WTC11 (cell line): ENCODE measurements at regions not wholly inside any gene's neighbourhood (a gene's known extent, or its start where the extent isn't known, plus 50 kb on each side); places are given as distances from the start of the nearest gene placed in this dataset.

Source experiments
- ATAC-seq: fragments of 200-7000 bp; cut with Tn5 transposase; 2 replicates; pipeline ENCODE4 v1.10.0; 2021; ENCODE audit warnings: mild to moderate bottlenecking, moderate library complexity
- CTCF ChIA-PET: fragments of 300-600 bp; sonication (Branson Sonifier 250); formaldehyde crosslinking; loops from one replicate; lab custom pipeline; 2021; ENCODE audit warnings: antibody characterized with exemption; lab: Charles Lee
- POLR2A ChIA-PET: fragments of 350-600 bp; sonication (Branson Sonifier 250); formaldehyde crosslinking; loops from one replicate; lab custom pipeline; 2021; ENCODE audit warnings: antibody characterized with exemption; lab: Charles Lee
- DNase-seq: peaks from one replicate; pipeline ENCODE4 v3.0.0; 2021; ENCODE audit warnings: low spot score
- H3K27ac Mint-ChIP-seq: 2 replicates; pipeline ENCODE4 v1.8.0; 2021; ENCODE audit warnings: mixed read lengths
- H3K27me3 Mint-ChIP-seq: 2 replicates; pipeline ENCODE4 v1.8.0; 2021; ENCODE audit warnings: low read depth, mild to moderate bottlenecking, moderate library complexity, mixed read lengths
- H3K36me3 Mint-ChIP-seq: 2 replicates; pipeline ENCODE4 v1.8.0; 2021; ENCODE audit warnings: mixed read lengths
- H3K4me1 Mint-ChIP-seq: 2 replicates; pipeline ENCODE4 v1.8.0; 2022; ENCODE audit warnings: mixed read lengths
- H3K4me3 Mint-ChIP-seq: 2 replicates; pipeline ENCODE4 v1.8.0; 2021; ENCODE audit warnings: mild to moderate bottlenecking, moderate library complexity, mixed read lengths
- H3K9me3 Mint-ChIP-seq: 2 replicates; pipeline ENCODE4 v1.8.0; 2021; ENCODE audit warnings: mixed read lengths
- ATF6 ChIP-seq: sonication (generic); formaldehyde crosslinking; IDR thresholded peaks from 2 replicates; pipeline ENCODE4 v1.8.1; 2023; ENCODE audit warnings: mild to moderate bottlenecking, missing genetic modification reagents
- ESRRA ChIP-seq: sonication (generic); formaldehyde crosslinking; IDR thresholded peaks from 2 replicates; pipeline ENCODE4 v1.8.1; 2022; ENCODE audit warnings: mild to moderate bottlenecking, missing genetic modification reagents, borderline replicate concordance
- FOXK1 ChIP-seq: sonication (generic); formaldehyde crosslinking; IDR thresholded peaks from 2 replicates; pipeline ENCODE4 v1.8.0; 2022; ENCODE audit warnings: mild to moderate bottlenecking, moderate library complexity, missing genetic modification reagents
- FOXP1 ChIP-seq: sonication (generic); formaldehyde crosslinking; IDR thresholded peaks from 2 replicates; pipeline ENCODE4 v1.8.0; 2022; ENCODE audit warnings: missing genetic modification reagents, mild to moderate bottlenecking, moderate library complexity, borderline replicate concordance
- IRF1 ChIP-seq: sonication (generic); formaldehyde crosslinking; IDR thresholded peaks from 2 replicates; pipeline ENCODE4 v1.8.0; 2023; ENCODE audit warnings: missing genetic modification reagents
- JAZF1 ChIP-seq: fragments of 250-450 bp; sonication (Bioruptor Pico); IDR thresholded peaks from 2 replicates; pipeline ENCODE4 v1.9.0; 2021; ENCODE audit warnings: moderate library complexity, mild to moderate bottlenecking, inconsistent platforms
- NR1H2 ChIP-seq: sonication (generic); formaldehyde crosslinking; IDR thresholded peaks from 2 replicates; pipeline ENCODE4 v1.9.0; 2021; ENCODE audit warnings: mild to moderate bottlenecking, moderate library complexity, missing genetic modification reagents
- OVOL2 ChIP-seq: fragments of 250-450 bp; sonication (Bioruptor Pico); IDR thresholded peaks from 2 replicates; pipeline ENCODE4 v1.9.0; 2021; ENCODE audit warnings: mild to moderate bottlenecking, borderline replicate concordance
- PRRX2 ChIP-seq: fragments of 250-450 bp; sonication (Bioruptor Pico); IDR thresholded peaks from 2 replicates; pipeline ENCODE4 v1.8.0; 2021; ENCODE audit warnings: mild to moderate bottlenecking
- SOX15 ChIP-seq: fragments of 250-450 bp; sonication (Bioruptor Pico); IDR thresholded peaks from 2 replicates; pipeline ENCODE4 v1.9.0; 2021; ENCODE audit warnings: mild to moderate bottlenecking
- STAT6 ChIP-seq: sonication (generic); formaldehyde crosslinking; conservative IDR thresholded peaks from 2 replicates; pipeline ENCODE4 v1.8.1; 2023; ENCODE audit warnings: mild to moderate bottlenecking, low read depth, missing genetic modification reagents, moderate library complexity
- ZBTB21 ChIP-seq: sonication (generic); formaldehyde crosslinking; IDR thresholded peaks from 2 replicates; pipeline ENCODE4 v1.8.1; 2023; ENCODE audit warnings: mild to moderate bottlenecking, missing genetic modification reagents, borderline replicate concordance
- ZNF138 ChIP-seq: sonication (generic); formaldehyde crosslinking; conservative IDR thresholded peaks from 2 replicates; pipeline ENCODE4 v1.8.1; 2022; ENCODE audit warnings: mild to moderate bottlenecking, moderate library complexity, missing genetic modification reagents
- ZNF263 ChIP-seq: sonication (generic); formaldehyde crosslinking; IDR thresholded peaks from 2 replicates; pipeline ENCODE4 v1.8.1; 2022; ENCODE audit warnings: low read depth, mild to moderate bottlenecking, moderate library complexity, missing genetic modification reagents
- ZNF317 ChIP-seq: sonication (generic); formaldehyde crosslinking; IDR thresholded peaks from 2 replicates; pipeline ENCODE4 v1.8.1; 2023; ENCODE audit warnings: low read depth, mild to moderate bottlenecking, moderate library complexity, missing genetic modification reagents, borderline replicate concordance
- ZNF423 ChIP-seq: fragments of 250-450 bp; sonication (Bioruptor Pico); IDR thresholded peaks from 2 replicates; pipeline ENCODE4 v2.1.2; 2022; ENCODE audit warnings: mild to moderate bottlenecking, moderate library complexity
- ZNF532 ChIP-seq: fragments of 250-450 bp; sonication (Bioruptor Pico); IDR thresholded peaks from 2 replicates; pipeline ENCODE4 v1.9.0; 2021; ENCODE audit warnings: mild to moderate bottlenecking, borderline replicate concordance
- ZSCAN18 ChIP-seq: fragments of 250-450 bp; sonication (Bioruptor Pico); IDR thresholded peaks from 2 replicates; pipeline ENCODE4 v2.1.2; 2022; ENCODE audit warnings: mild to moderate bottlenecking, moderate library complexity

- no peak for TF ChIP-seq ATF6
These were observed 77.8 kb downstream of the RWDD3 start (continued) for GRCh38 chr1:95311762-95312161.

- Mint-ChIP-seq H3K27me3 (no peaks in the 10 kb centered on the region), H3K4me3 (no peak overlapping the region), H3K9me3 (peaks cover 7% of the 10 kb centered on the region), H3K4me1 (peaks cover 39% of the 10 kb centered on the region)
- CTCF ChIA-PET: no interaction called here
- ATAC-seq: no peak
- TF ChIP-seq PRRX2 (no peak), FOXK1 (CRISPR knock-in tag) (no peak), FOXP1 (CRISPR knock-in tag) (no peak), NR1H2 (CRISPR knock-in tag) (no peak), IRF1 (no peak), ESRRA (CRISPR knock-in tag) (no peak), JAZF1 (CRISPR knock-in tag) (no peak), ZNF138 (CRISPR knock-in tag) (no peak), ATF6 (no peak), ZNF263 (no peak), ZNF532 (CRISPR knock-in tag) (no peak), ZNF423 (CRISPR knock-in tag) (no peak), SOX15 (no peak), ZSCAN18 (no peak), STAT6 (no peak), OVOL2 (CRISPR knock-in tag) (no peak), ZBTB21 (CRISPR knock-in tag) (no peak), ZNF317 (CRISPR knock-in tag) (no peak)
- TF ChIP-seq, all 79 proteins: peak for 0
- Mint-ChIP-seq H3K27ac (no peak overlapping the region), H3K36me3 (no peaks in the 10 kb centered on the region)
- POLR2A ChIA-PET: no interaction called here
- no peak for DNase-seq
These were observed 78.2 kb downstream of the RWDD3 start for GRCh38 chr1:95312181-95312580.
